ENCODE measurements at regions not wholly inside any gene's neighbourhood (a gene's known extent, or its start where the extent isn't known, plus 50 kb on each side); places are given as distances from the start of the nearest gene placed in this dataset.
"Not testable (repeated sequence)": the region's sequence is repeated elsewhere in the genome, so short reads cannot be mapped to it uniquely, and the experiment has no call there.

DNA sequence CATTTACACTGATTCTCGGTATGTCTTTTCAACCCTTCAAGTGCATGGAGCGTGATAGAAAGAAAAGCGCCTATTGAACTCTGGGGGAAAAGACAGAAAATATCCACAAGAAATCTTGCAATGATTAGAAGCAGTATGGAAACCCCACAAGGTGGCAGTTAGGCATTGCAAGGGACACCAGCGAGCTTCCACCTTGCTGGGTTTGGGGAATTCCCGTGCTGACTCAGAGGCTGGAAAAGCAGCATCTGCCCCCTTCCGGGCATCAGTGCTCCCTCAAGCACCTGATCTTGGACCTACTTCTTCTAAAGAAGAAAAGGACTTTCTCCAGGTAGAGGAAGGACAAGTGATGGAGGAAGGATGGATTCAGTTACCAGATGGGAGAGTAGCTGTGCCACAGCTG, 73.9 kb upstream of the HMX1 start:
- TF ChIP-seq NFIC (IDR thresholded peaks at IDR 0.05; ENCODE audit: borderline replicate concordance); POLR2AphosphoS5 (IDR thresholded peaks at IDR 0.05; ENCODE audit: low read depth, low read length): not testable (repeated sequence)
- TF ChIP-seq, protein P1, sequence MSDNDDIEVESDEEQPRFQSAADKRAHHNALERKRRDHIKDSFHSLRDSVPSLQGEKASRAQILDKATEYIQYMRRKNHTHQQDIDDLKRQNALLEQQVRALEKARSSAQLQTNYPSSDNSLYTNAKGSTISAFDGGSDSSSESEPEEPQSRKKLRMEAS (IDR thresholded peaks at IDR 0.05; ENCODE audit: low read depth), result not testable (repeated sequence)
